ENCODE measurements at regions not wholly inside any gene's neighbourhood (a gene's known extent, or its start where the extent isn't known, plus 50 kb on each side); places are given as distances from the start of the nearest gene placed in this dataset.

DNA sequence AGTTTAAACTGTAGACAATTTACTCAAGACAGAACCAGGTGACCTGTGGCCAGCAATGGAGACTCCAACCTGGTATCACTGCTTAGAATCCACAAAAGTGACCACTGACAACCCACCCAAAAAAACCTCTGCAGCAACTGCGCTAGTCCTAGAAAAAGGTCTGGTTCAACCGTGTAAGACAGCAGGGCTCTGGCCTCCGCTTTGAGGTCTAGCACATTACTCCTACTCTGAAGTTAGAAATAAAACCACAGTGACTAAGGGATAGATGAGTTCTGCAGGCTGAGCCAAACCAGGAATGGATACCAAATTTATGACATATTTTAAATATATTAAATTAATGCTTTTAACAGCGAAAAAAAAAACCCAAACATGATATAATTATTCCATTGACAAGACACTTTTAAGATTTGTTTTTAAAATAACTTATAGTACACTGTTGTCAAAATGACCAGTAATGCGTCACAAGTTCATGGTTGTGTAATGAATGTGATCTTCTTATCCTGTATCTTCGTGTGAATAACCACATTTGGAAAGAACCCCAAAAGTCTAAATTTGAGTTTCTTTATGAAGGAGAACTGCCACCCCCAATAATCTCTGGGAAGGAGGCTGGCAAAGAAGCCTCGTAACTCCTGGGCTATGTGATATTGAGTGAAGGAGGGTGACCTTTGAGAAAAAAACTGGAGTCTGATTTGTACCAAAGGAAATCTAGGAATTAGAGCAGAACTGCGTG is 101.9 kb upstream of the SLC44A1 start:
- Histone ChIP-seq H3K36me3 (no peaks in the 10 kb centered on the region), H3K27ac (peak overlapping the region; percentile 63), H3K9me3 (no peaks in the 10 kb centered on the region), H3K4me3 (ENCODE audit: low read depth in 1 of 2, low read length in 1 of 2) (no peak overlapping the region), H3K27me3 (no peaks in the 10 kb centered on the region), H3K4me1 (ENCODE audit: control insufficient read depth in 1 of 2, insufficient read depth in 1 of 2, low read depth in 1 of 2, low read length in 1 of 2) (peaks cover 59 to 61% of the 10 kb centered on the region in 2 experiments)
- TF ChIP-seq, protein P1, sequence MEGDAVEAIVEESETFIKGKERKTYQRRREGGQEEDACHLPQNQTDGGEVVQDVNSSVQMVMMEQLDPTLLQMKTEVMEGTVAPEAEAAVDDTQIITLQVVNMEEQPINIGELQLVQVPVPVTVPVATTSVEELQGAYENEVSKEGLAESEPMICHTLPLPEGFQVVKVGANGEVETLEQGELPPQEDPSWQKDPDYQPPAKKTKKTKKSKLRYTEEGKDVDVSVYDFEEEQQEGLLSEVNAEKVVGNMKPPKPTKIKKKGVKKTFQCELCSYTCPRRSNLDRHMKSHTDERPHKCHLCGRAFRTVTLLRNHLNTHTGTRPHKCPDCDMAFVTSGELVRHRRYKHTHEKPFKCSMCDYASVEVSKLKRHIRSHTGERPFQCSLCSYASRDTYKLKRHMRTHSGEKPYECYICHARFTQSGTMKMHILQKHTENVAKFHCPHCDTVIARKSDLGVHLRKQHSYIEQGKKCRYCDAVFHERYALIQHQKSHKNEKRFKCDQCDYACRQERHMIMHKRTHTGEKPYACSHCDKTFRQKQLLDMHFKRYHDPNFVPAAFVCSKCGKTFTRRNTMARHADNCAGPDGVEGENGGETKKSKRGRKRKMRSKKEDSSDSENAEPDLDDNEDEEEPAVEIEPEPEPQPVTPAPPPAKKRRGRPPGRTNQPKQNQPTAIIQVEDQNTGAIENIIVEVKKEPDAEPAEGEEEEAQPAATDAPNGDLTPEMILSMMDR (IDR thresholded peaks at IDR 0.05), result no peak

DNA sequence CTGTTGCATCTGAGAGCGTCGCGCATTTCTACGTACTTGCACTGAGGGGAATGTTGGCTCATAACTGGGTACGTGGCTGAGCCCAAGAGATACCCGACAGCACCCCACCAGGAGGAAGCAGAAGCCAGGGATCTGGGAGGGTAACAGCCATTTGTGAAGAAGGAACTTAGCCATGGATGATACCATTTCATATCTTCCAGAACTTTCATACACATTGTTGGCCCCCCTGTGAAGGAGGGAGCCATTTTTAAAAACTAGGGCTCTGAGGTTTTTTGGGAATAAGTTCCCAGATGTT is 101.4 kb upstream of the SLC44A1 start:
- Histone ChIP-seq H3K4me3 (ENCODE audit: low read depth in 1 of 2, low read length in 1 of 2) (no peak overlapping the region), H3K9me3 (no peaks in the 10 kb centered on the region), H3K36me3 (no peaks in the 10 kb centered on the region), H3K4me1 (ENCODE audit: control insufficient read depth in 1 of 2, insufficient read depth in 1 of 2, low read depth in 1 of 2, low read length in 1 of 2) (peaks cover 64 to 66% of the 10 kb centered on the region in 2 experiments), H3K27ac (no peak overlapping the region), H3K27me3 (no peaks in the 10 kb centered on the region)
- TF ChIP-seq, protein P1 (IDR thresholded peaks at IDR 0.05), result no peak

GRCh38 chr9:105144076-105144475 is 100.4 kb upstream of the SLC44A1 start:
- H3K4me1 ChIP-seq (ENCODE audit: control insufficient read depth in 1 of 2, insufficient read depth in 1 of 2, low read depth in 1 of 2, low read length in 1 of 2), result peaks cover 72% of the 10 kb centered on the region in 2 experiments
- H3K9me3 ChIP-seq, result no peaks in the 10 kb centered on the region
- H3K36me3 ChIP-seq, result no peaks in the 10 kb centered on the region
- no peak overlapping the region for H3K27ac ChIP-seq
- no peak overlapping the region for H3K4me3 ChIP-seq (ENCODE audit: low read depth in 1 of 2, low read length in 1 of 2)
- TF ChIP-seq, protein P1 (IDR thresholded peaks at IDR 0.05), result no peak
- H3K27me3 ChIP-seq, result no peaks in the 10 kb centered on the region

DNA sequence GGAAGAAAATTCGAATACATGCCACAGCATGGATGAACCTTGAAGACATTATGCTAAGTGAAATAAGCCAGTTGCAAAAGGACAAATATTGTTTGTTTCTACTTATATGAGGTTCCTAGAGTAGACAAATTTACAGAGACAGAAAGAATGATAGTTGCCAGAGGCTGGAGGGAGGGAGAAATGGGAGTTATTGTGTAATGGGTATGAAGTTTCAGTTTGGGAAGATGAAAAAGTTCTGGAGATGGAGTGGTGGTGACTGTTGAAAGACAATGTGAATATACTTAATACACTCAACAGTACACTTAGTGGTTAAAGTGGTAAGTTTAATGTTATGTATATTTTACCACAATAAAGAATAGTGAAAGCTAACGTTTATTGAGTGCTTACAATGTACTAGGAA is 99.6 kb upstream of the SLC44A1 start:
- Histone ChIP-seq H3K27me3 (no peaks in the 10 kb centered on the region), H3K36me3 (no peaks in the 10 kb centered on the region), H3K9me3 (no peaks in the 10 kb centered on the region), H3K4me1 (ENCODE audit: control insufficient read depth in 1 of 2, insufficient read depth in 1 of 2, low read depth in 1 of 2, low read length in 1 of 2) (peaks cover 66 to 68% of the 10 kb centered on the region in 2 experiments), H3K4me3 (ENCODE audit: low read depth in 1 of 2, low read length in 1 of 2) (no peak overlapping the region), H3K27ac (no peak overlapping the region)
- TF ChIP-seq, protein P1 (IDR thresholded peaks at IDR 0.05), result no peak

DNA sequence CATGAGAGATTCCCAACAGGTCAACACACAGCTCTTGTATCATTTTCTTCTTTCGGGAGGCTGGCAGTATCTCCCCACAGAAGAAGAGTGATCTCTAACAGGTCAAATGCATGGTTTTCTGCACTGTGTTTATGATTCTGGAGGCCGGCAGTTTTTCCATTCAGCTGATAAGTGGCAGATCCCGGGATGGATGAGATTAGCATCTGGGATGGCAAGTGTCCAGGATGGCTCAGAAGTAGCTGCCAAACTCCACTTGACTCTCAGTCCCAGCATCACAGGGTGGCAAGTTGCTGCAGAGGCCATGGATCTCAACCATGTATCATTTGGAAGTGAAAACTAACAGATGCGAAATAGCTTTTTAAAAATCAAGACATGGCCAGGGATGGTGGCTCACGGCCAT is 97.8 kb upstream of the SLC44A1 start:
- TF ChIP-seq, protein P1 (IDR thresholded peaks at IDR 0.05), result no peak
- Histone ChIP-seq H3K27ac (no peak overlapping the region), H3K9me3 (no peaks in the 10 kb centered on the region), H3K4me1 (ENCODE audit: control insufficient read depth in 1 of 2, insufficient read depth in 1 of 2, low read depth in 1 of 2, low read length in 1 of 2) (peaks cover 48 to 50% of the 10 kb centered on the region in 2 experiments), H3K4me3 (ENCODE audit: low read depth in 1 of 2, low read length in 1 of 2) (no peak overlapping the region), H3K27me3 (no peaks in the 10 kb centered on the region), H3K36me3 (no peaks in the 10 kb centered on the region)
